ENCODE measurements at regions not wholly inside any gene's neighbourhood (a gene's known extent, or its start where the extent isn't known, plus 50 kb on each side); places are given as distances from the start of the nearest gene placed in this dataset.

DNA sequence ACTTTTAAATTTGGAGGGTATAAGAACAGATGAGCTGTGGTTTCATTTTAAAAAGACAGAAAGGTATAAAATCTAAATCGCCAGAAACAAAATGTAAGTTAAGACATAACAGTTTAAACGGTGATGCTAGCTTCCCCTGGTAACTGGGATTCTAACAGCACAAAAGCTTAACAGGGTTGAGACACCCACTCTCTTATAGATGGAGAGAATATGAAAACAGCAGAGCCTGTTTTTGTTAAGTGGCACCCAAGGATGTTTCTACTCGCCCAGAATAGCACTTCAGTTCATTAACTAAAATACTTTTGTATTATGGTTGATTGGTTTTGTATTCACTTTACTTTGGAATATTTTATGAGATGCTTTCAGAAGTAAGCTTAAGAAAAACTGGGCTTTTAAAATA, 151.9 kb upstream of the RND3 start:
- H3K27ac Mint-ChIP-seq, result no peak overlapping the region
- no peak overlapping the region for H3K4me2 ChIP-seq (ENCODE audit: insufficient read depth, insufficient read length, low read length)

More for the DNA sequence above, 151.9 kb upstream of the RND3 start:
- DNase-seq, result no peak
- Histone ChIP-seq H3K14ac (ENCODE audit: insufficient read depth, low read length) (no peak overlapping the region), H3T11ph (ENCODE audit: low read length) (no peak overlapping the region), H4K5ac (ENCODE audit: insufficient read length, low read depth, low read length) (no peak overlapping the region), H4K20me1 (ENCODE audit: control insufficient read depth, insufficient read depth, insufficient read length) (no peaks in the 10 kb centered on the region), H4K8ac (replicated peaks; ENCODE audit: insufficient read length, low read depth, low read length) (no peak overlapping the region), H2BK5ac (ENCODE audit: insufficient read length, low read length) (no peak overlapping the region), H3K27ac (ENCODE audit: insufficient read length, low read depth, low read length) (no peak overlapping the region), H2AFZ (ENCODE audit: low read length) (no peak overlapping the region), H3K27me3 (ENCODE audit: insufficient read depth, low read length) (no peaks in the 10 kb centered on the region), H4K91ac (ENCODE audit: insufficient read length, low read depth, low read length) (no peak overlapping the region), H3K79me1 (ENCODE audit: insufficient read depth, low read depth, low read length, poor library complexity, severe bottlenecking) (no peaks in the 10 kb centered on the region), H3K23ac (ENCODE audit: insufficient read length, low read depth, low read length) (no peak overlapping the region), H2BK120ac (ENCODE audit: low read depth, low read length, poor library complexity, severe bottlenecking) (no peak overlapping the region), H3K23me2 (ENCODE audit: insufficient read length, low read depth, low read length, poor library complexity, severe bottlenecking) (no peaks in the 10 kb centered on the region), H2BK15ac (ENCODE audit: low read depth, low read length) (no peak overlapping the region), H2BK20ac (ENCODE audit: low read depth, low read length, poor library complexity, severe bottlenecking) (no peak overlapping the region), H3K18ac (ENCODE audit: insufficient read length, low read depth, low read length) (no peak overlapping the region), H2AK5ac (ENCODE audit: insufficient read length, low read length) (no peak overlapping the region), H3K56ac (ENCODE audit: insufficient read length, low read depth, low read length) (no peak overlapping the region), H3K9ac (ENCODE audit: extremely low read depth, insufficient read length, low read length) (no peak overlapping the region), H3K9me3 (ENCODE audit: control insufficient read depth, low read depth, low read length) (no peaks in the 10 kb centered on the region), H3K79me2 (ENCODE audit: insufficient read depth, low read length) (no peaks in the 10 kb centered on the region), H2BK12ac (ENCODE audit: insufficient read length, low read depth, low read length) (no peak overlapping the region), H3K4me1 (ENCODE audit: insufficient read depth, low read length) (no peaks in the 10 kb centered on the region), H3K4ac (ENCODE audit: low read depth, low read length) (no peak overlapping the region)
- TF ChIP-seq, protein P1, sequence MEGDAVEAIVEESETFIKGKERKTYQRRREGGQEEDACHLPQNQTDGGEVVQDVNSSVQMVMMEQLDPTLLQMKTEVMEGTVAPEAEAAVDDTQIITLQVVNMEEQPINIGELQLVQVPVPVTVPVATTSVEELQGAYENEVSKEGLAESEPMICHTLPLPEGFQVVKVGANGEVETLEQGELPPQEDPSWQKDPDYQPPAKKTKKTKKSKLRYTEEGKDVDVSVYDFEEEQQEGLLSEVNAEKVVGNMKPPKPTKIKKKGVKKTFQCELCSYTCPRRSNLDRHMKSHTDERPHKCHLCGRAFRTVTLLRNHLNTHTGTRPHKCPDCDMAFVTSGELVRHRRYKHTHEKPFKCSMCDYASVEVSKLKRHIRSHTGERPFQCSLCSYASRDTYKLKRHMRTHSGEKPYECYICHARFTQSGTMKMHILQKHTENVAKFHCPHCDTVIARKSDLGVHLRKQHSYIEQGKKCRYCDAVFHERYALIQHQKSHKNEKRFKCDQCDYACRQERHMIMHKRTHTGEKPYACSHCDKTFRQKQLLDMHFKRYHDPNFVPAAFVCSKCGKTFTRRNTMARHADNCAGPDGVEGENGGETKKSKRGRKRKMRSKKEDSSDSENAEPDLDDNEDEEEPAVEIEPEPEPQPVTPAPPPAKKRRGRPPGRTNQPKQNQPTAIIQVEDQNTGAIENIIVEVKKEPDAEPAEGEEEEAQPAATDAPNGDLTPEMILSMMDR (conservative IDR thresholded peaks at IDR 0.05), result no peak
- no peaks in the 10 kb centered on the region for H3K36me3 Mint-ChIP-seq (ENCODE audit: insufficient read depth in 1 of 3, low read depth in 3 of 3)
- no peaks in the 10 kb centered on the region for H3K27me3 Mint-ChIP-seq (ENCODE audit: low read depth)
- no peaks in the 10 kb centered on the region; a peak in 1 of 4 replicates for H3K4me1 Mint-ChIP-seq
- H3K4me3 Mint-ChIP-seq, result no peak overlapping the region
- no peaks in the 10 kb centered on the region for H3K9me3 Mint-ChIP-seq
- no CpG with 5 or more reads among the region's 3 CpGs for WGBS (ENCODE audit: extremely low coverage, insufficient read length, low lambda C conversion rate)

Data from H9 (cell line).